KBM-7 (cell line): ENCODE measurements at regions not wholly inside any gene's neighbourhood (a gene's known extent, or its start where the extent isn't known, plus 50 kb on each side); places are given as distances from the start of the nearest gene placed in this dataset.

ENCODE experiments used
- DNase-seq: peaks from one replicate; pipeline ENCODE4 v3.0.0-alpha.2; 2015
- in situ Hi-C: fragments of 300-500 bp; cut with MboI; formaldehyde crosslinking; loops from 2 replicates; pipeline ENCODE4 v1.14.3; 2020; ENCODE audit warnings: low sequenced_read_pairs, low pct_unique_long_range_greater_than_20kb, mixed read lengths

DNA sequence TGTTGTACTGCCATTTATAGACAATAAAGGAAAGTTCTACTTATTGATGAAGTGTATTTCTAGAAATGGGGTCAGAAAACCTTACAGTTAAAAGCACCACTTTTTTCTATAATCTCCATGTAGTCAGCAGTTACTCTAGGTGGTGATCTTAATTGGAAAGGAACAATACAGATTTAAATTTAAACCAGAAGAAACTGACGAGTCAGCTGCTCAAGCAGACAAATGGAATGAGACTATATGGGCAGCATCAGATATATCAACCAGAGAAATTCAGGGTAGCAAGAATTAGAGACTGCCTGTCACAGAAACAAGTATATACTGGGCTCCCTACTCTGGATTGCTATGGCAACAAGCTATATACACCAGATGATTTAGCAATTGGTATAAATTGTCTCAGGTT is 99.6 kb upstream of the SCG2 start:
- DNase-seq, result no peak
- in situ Hi-C loops, result no loop called here

DNA sequence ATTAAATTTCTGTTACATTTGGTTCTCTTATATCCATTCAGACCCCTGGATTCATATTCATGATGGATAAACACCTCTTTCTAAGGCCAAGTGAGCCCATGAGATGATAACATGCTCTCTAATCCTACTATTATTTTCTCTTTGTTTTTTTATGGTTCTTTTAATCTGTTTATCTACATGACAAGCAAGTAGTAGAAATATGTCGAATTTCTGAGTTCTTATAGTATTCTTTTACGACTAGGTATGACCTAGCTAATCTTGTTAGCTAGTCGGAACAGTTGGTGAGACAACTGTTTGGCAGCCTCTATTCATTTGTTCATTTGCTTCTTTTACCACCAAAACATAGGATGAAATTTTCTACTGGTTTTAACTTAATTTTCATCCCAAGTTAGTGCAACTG is 98.1 kb upstream of the SCG2 start:
- in situ Hi-C loops, result no loop called here
- DNase-seq, result no peak

DNA sequence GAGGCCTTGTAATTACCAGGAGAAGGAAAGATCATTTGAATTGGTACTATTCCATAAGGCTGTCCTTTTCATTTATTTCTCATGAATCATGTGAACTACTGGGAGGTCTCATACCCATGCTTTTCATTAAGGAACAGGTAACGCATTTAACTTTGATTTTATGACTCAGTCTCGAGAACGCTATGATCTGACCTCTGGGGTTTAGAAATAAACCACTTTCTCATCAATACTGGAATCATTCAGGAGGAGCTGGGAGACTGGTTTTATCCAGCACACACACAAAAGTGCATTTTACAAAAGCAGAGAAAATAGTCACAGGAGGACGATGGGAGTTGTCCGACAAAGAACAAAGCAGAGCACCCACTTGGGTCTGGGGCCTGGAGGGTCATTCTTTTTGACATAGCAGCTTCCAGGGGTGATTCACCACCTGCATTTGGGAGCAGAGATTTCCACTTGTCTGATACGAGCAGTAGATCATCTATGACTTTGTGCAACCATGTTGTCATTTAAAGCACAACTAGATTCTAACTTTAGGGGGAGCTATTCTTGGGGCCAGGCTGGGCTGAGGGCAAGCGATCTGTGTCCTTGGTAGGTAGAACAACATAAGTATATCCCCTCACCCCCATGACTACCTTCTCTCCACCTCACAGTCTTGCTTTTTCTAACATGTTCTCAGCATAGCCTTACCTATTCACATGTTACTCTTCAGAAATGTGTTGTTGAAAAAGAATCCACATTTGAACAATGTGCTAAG is 95.9 kb upstream of the SCG2 start:
- DNase-seq, result no peak
- in situ Hi-C loops, result no loop called here

DNA sequence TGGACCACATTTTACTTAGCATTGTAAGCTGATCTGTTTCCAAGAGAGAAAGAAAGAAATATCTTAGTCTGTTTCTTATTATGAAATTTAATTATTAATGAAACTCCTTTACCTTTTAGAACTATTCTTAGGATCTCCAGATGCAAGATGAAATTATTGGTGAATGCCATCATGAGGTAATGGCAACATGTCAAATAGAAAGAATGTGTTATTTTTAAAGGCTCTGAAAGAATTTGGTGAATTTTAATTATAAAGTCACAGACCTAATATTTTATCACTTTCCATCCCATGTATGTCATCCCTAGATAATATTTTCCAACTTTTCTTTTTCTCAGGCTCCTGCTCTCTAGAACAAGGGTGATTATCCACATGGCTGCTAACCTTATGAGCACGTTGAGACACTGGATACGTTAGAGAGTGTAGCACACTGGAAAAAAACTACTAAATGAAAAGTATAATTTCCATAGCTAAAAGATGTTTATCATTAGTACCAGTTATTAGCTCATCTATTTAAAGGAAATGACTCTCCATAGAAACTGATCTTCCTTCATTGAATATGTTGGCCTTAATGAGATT is 95.2 kb upstream of the SCG2 start:
- no peak for DNase-seq
- in situ Hi-C loops, result no loop called here

DNA sequence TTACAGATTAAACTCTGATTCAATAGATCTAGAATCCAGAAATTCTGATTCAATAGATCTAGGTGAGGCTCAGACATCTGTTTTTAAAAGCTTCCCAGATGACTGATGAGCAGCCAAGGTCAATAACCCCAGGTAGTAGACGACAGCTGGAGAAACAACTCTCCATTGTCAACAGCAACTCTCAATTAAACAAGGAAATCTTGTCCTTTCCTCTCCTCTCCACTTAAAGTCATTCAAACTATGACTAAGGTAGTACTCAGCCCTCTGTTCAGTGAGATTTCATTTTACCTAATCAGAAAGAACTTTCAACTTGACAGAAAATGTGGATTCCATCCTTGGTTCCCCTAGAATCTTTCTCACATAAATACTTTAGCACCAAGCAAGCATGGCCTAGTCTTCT is 94.6 kb upstream of the SCG2 start:
- in situ Hi-C loops, result no loop called here
- no peak for DNase-seq

DNA sequence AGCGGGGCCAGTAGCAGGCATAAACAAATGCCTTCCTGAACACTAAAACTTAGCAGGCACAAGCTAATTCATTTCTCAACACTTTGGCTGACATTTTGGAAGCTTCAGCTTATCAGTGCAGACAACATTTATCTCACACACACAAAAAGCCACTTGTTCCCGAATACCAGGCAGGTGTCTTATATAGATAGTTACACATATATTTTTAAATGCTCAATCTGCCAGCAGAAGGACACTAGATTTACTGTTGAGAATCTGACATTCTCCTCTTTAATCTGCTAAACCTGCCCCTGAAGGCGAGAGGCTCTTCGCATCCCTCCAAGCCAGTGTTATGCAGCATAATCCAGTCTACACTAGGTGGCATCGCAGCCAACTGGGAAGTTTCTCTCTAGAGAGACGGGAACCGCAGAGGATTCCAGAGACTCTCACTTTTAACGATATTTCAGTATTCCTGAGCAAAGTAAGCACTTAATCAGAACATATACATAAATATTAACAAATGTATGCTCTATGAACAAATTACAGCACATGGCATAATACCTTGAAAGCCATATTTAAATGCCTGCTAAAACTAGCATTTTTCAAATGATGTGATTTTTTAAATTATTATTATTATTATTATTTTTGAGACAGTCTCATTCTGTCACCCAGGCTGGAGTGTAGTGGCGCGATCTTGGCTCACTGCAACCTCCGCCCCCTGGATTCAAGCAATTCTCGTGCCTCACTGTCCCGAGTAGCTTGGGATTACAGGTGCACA is 90.2 kb upstream of the SCG2 start:
- in situ Hi-C loops, result no loop called here
- peak; percentile 13 for DNase-seq

DNA sequence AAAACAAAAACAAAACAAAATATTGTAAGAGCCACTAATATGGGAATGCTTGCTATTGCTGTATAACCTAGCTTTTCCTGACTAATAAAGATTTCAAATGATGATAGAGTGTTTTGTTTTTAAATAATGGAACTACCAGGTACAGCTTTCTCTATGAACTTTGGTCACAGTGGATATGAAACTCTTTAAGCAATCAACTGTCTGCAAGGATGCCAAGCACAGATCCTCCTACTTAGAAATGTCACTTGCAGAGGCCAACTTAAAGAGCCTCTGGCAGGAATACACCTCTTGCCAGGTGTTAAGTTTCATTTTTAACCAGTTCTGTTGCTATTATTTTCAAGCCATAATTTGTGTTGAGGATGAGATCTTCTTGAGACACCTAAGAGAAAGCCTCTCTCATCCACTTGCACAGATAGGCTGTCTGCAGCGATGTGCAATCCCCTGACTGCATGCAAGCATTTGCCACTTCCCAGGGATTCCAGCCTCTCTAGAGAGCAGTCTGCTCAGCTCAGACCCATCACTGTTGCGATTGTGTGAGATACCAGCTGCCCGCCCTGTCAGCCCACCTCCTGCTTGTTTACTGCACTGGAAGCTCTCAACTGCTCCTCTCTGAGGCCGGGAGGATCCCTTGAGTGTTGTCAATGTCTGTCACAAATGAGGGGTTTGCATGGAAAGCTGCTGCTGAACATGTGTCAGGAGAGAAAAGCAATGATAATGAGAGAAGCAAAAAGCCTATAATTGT is 86.1 kb upstream of the SCG2 start:
- in situ Hi-C loops, result no loop called here

DNA sequence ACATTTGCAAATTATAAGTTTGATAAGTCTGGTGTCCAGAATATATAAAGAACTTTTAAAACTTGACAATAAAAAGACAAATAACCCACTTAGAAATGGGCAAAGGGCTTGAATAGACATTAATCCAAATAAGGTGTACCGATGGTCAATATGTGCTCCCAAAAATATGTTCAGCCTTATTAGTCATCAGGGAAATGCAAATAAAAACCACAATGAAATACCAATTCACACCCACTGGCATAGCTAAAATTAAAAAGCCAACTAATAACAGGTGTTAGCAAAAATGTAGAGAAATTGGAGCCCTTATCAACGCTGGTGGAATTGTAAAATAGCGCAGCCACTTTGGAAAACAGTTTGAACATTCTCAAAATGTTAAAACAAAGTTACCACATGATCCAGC is 79.0 kb upstream of the SCG2 start:
- in situ Hi-C loops, result no loop called here
- no peak for DNase-seq

More for the DNA sequence above, 86.1 kb upstream of the SCG2 start:
- DNase-seq, result no peak

DNA sequence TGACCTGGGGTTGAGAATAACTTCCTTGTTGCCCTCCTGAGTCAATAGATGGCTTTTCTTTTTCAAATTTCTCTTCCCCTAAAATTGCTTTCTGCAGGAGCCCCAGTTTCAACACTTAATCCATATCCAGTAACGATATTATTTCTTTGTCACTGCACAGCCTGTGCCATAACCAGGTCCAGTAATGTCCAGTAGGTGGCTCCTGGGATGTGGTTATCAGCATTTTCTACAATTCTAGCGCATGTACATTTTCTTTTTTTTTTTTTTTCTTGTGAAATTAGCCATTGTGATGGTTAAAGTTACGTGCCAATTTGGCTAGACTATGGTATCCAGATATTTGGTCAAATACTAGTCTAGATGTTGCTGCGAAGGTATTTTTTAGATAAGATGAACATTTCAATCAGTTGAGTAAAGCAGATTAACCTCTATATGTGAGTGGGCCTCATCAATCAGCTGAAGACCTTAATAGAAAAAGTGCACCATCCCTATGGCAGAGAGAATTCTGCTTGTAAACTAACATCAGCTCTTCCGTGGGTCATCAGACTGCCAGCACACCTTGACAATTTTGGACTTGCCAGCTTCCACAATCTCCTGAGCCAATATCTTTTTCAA is 72.9 kb upstream of the SCG2 start:
- in situ Hi-C loops, result no loop called here
- peak; percentile 8 for DNase-seq

DNA sequence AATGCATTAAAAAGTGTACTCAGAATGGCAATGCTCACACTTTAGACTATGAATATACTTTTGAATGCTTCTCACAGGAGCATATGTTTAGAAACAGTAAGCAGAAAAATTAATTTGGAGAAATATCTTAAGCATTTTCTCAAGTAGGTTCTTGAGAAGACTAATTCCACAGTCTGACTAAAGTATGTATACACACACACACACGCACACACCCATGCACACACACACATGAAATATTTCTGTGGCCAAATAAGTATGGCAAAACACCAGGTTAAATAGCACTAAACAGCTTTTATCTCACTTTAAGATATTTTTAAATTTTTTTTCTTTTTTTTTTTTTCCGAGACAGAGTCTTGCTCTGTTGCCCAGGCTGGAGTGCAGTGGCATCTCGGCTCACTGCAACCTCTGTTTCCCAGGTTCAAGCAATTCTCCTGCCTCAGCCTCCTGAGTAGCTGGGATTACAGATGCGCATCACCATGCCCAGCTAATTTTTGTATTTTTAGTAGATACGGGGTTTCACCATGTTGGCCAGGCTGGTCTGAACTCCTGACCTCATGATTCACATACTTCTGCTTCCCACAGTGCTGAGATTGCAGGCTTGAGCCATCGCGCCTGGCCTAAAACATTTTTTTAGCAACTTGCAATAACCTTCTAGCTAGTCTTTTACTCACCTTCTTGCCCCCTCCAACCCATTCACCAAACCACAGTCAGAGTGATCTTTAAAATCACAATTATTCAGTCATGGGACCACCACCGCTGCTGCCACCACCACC is 67.5 kb upstream of the SCG2 start:
- no peak for DNase-seq
- in situ Hi-C loops, result no loop called here

DNA sequence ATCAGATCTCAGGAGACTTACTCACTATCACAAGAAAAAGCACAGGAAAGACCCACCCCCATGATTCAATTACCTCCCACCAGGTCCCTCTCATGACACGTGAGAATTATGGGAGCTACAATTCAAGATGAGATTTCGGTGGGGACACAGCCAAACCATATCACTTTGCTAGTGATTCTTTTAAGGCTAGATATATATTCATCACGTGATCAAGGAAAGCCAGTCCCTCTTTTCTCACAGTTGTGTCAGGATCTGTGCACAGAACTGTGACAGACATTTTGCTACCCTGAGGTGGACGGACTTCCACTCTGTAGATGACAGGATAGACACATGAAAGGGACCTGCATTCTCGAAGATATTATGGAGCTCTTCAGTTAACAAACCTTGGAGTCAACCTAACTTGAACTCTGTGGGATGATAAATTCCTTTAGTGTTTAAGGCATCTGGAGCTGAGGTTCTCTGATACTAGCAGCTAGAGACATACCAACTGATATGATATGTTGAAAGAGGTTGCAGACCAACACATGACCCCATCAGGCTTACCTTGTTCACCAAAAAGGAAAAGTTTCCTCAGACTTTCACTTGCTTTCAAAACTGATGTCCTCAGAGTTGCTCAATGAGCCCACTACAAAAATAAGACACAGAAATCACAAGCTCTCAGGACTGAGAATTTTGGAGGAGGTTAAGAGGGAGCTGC is 66.3 kb upstream of the SCG2 start:
- DNase-seq, result no peak
- in situ Hi-C loops, result no loop called here

DNA sequence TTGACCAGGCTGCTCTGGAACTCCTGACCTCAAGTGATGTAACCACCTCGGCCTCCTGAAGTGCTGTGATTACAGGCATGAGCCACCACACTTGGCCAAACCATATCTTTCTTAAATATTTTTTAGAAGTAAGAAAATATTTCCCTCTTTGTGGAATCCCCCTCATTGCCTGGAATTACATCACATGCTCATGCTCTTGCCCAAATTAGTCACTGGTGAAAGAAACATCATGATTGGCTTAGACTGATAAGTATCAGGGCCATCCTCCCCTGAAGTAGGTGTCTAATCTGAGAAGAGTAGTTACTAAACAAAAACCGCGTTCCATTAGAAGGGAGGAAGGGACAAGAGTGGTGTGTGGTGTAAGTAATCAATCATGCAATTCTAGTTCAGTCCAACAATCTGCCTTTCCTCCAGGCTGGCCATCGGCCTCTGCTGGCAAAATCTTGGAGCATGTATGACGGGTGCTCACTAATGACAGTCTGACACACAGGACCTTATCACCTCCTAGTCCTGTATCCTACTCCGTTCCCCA is 52.3 kb upstream of the SCG2 start:
- in situ Hi-C loops, result no loop called here
- no peak for DNase-seq

DNA sequence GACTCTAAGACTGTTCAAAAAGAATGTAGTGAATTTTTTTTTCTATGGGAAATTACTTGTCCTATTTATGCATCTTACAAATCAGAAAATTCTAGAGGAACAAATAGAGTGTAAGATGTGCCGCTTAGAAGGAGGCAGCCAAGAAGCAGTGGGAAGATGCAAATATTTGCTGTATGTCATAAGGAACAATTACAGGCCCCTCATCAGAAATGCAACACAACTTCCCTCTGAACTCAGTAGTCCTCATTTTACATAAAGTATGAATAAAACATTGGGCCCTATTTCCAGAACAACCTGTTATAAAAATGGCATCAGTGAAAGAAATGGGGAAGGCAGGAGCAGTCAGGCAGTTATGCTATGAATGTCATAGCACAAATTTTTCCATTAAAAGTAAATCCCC is 50.7 kb upstream of the SCG2 start:
- in situ Hi-C loops, result no loop called here
- no peak for DNase-seq

DNA sequence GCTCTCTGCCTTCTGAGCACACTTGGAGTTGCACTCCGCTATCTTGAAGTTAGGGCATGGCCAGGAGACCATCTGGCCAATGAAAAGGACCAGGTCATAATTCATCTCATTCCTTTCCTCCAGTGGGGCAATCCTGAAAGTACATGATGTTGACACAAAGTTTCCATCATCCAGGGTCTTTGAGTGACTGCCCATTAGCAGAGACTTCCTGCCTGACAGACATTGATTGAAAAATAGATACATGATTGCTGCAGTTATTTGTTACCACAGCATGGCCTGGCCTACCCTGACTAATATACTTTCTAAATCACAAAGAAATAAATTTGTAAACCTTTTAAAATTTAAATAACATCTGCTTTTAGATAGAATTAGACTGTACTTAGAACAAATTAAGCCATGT is 50.0 kb upstream of the SCG2 start:
- in situ Hi-C loops, result no loop called here
- DNase-seq, result no peak
